Prostate gland (tissue), 2 donors: ENCODE measurements at regions not wholly inside any gene's neighbourhood (a gene's known extent, or its start where the extent isn't known, plus 50 kb on each side); places are given as distances from the start of the nearest gene placed in this dataset.

Experiments
- POLR2A ChIP-seq: fragments of 450-650 bp; IDR thresholded peaks from one replicate; pipeline ENCODE4 v1.6.1; 2016; ENCODE audit warnings: antibody characterized with exemption, mild to moderate bottlenecking
- TF ChIP-seq, protein P1 (sequence below), 4 experiments: fragments of 200-600 bp in 2 of 4; fragments of 450-650 bp in 2 of 4; sonication (generic) in 2 of 4; IDR thresholded peaks; 1 replicate in 3 of 4; 2 replicates in 1 of 4; pipeline ENCODE4 v1.5.1; 2016 to 2019; ENCODE audit warnings: antibody characterized with exemption in 4 of 4, mild to moderate bottlenecking in 2 of 4, moderate library complexity in 2 of 4

DNA sequence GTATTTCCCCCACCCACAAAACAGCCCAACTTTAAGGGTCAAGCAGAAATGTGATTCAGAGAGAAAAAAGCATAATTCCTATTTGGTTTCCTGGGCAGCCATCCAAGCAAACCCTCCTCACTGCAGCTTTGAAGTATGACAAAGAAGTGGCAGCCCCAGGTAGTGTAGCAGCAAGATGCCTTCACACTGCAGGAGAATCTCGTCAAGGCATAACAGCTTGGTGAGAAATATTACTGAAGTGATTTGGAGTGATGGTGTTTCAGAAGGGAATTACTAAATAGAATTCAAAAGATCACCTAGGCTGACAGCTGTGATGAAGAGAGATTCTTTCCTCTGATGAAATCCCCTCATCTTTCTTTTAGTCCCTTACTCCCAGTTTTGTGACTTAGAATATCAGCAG is 173.9 kb downstream of the PYDC2 start:
- TF ChIP-seq, protein P1, sequence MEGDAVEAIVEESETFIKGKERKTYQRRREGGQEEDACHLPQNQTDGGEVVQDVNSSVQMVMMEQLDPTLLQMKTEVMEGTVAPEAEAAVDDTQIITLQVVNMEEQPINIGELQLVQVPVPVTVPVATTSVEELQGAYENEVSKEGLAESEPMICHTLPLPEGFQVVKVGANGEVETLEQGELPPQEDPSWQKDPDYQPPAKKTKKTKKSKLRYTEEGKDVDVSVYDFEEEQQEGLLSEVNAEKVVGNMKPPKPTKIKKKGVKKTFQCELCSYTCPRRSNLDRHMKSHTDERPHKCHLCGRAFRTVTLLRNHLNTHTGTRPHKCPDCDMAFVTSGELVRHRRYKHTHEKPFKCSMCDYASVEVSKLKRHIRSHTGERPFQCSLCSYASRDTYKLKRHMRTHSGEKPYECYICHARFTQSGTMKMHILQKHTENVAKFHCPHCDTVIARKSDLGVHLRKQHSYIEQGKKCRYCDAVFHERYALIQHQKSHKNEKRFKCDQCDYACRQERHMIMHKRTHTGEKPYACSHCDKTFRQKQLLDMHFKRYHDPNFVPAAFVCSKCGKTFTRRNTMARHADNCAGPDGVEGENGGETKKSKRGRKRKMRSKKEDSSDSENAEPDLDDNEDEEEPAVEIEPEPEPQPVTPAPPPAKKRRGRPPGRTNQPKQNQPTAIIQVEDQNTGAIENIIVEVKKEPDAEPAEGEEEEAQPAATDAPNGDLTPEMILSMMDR (IDR thresholded peaks at IDR 0.05), result no peak
- no peak for TF ChIP-seq POLR2A
